GM23338 (cell line): ENCODE measurements at regions not wholly inside any gene's neighbourhood (a gene's known extent, or its start where the extent isn't known, plus 50 kb on each side); places are given as distances from the start of the nearest gene placed in this dataset.

Source experiments
- ATAC-seq: fragments of 200-7000 bp; cut with Tn5 transposase; 3 replicates; pipeline ENCODE4 v1.9.1; 2020
- DNase-seq: peaks from one replicate; pipeline ENCODE4 v3.0.0-alpha.2; 2015; ENCODE audit warnings: low spot score
- H2AFZ ChIP-seq: fragments of 200-600 bp; sonication (generic); 2 replicates; pipeline ENCODE4 v1.8.0; 2016; ENCODE audit warnings: antibody characterized with exemption, mild to moderate bottlenecking, moderate library complexity
- H3F3A ChIP-seq: fragments of 200-600 bp; sonication (generic); replicated peaks from 2 replicates; pipeline ENCODE4 v1.8.0; 2017; ENCODE audit warnings: antibody characterized with exemption, mixed run types, low read depth
- H3K27ac ChIP-seq: fragments of 200-600 bp; sonication (generic); 2 replicates; pipeline ENCODE4 v1.6.1; 2016; ENCODE audit warnings: low read depth
- H3K27me3 ChIP-seq: fragments of 200-600 bp; sonication (generic); 2 replicates; pipeline ENCODE4 v1.8.0; 2016; ENCODE audit warnings: mild to moderate bottlenecking, mixed run types, moderate library complexity; ENCODE audit not compliant: insufficient read depth
- H3K36me3 ChIP-seq: fragments of 200-600 bp; sonication (generic); 2 replicates; pipeline ENCODE4 v1.8.0; 2016; ENCODE audit warnings: mild to moderate bottlenecking; ENCODE audit not compliant: insufficient read depth
- H3K4me1 ChIP-seq: fragments of 200-600 bp; sonication (generic); 2 replicates; pipeline ENCODE4 v1.8.0; 2016; ENCODE audit warnings: mild to moderate bottlenecking, moderate library complexity; ENCODE audit not compliant: insufficient read depth
- H3K4me2 ChIP-seq: fragments of 200-600 bp; sonication (generic); 2 replicates; pipeline ENCODE4 v1.7.1; 2017; ENCODE audit warnings: mixed run types
- H3K4me3 ChIP-seq: fragments of 200-600 bp; sonication (generic); 2 replicates; pipeline ENCODE4 v1.6.1; 2016; ENCODE audit warnings: mixed run types
- H3K79me2 ChIP-seq: fragments of 200-600 bp; sonication (generic); replicated peaks from 2 replicates; pipeline ENCODE4 v1.8.0; 2017; ENCODE audit warnings: mild to moderate bottlenecking; ENCODE audit not compliant: insufficient read depth
- H3K9me2 ChIP-seq: fragments of 200-600 bp; sonication (generic); 2 replicates; pipeline ENCODE4 v1.8.0; 2017; ENCODE audit not compliant: insufficient read depth
- H4K20me1 ChIP-seq: fragments of 200-600 bp; sonication (generic); replicated peaks from 2 replicates; pipeline ENCODE4 v1.8.0; 2017; ENCODE audit warnings: mild to moderate bottlenecking; ENCODE audit not compliant: insufficient read depth
- H3K27ac Mint-ChIP-seq: 2 replicates; pipeline ENCODE4 v1.8.0; 2020; ENCODE audit warnings: inconsistent platforms, mild to moderate bottlenecking, moderate library complexity, mixed read lengths
- H3K27me3 Mint-ChIP-seq: 3 replicates; pipeline ENCODE4 v1.8.0; 2022; ENCODE audit warnings: low read depth, mild to moderate bottlenecking, moderate library complexity, mixed read lengths, inconsistent platforms; ENCODE audit not compliant: insufficient read depth, poor library complexity
- H3K36me3 Mint-ChIP-seq: 3 replicates; pipeline ENCODE4 v1.8.0; 2021; ENCODE audit warnings: low read depth, mild to moderate bottlenecking, inconsistent platforms, moderate library complexity, mixed read lengths
- H3K4me1 Mint-ChIP-seq: 3 replicates; pipeline ENCODE4 v1.8.0; 2020; ENCODE audit warnings: mild to moderate bottlenecking, inconsistent platforms, mixed read lengths
- H3K4me3 Mint-ChIP-seq: 3 replicates; pipeline ENCODE4 v1.8.0; 2021; ENCODE audit warnings: moderate library complexity, mild to moderate bottlenecking, inconsistent platforms, mixed read lengths
- H3K9me3 Mint-ChIP-seq: 3 replicates; pipeline ENCODE4 v1.8.0; 2020; ENCODE audit warnings: moderate library complexity, mild to moderate bottlenecking, inconsistent platforms, mixed read lengths
- CREB1 ChIP-seq: fragments of 250-450 bp; sonication (Bioruptor Pico); IDR thresholded peaks from 2 replicates; pipeline ENCODE4 v1.5.0; 2020; ENCODE audit warnings: low read depth, mild to moderate bottlenecking, moderate library complexity
- EZH2 ChIP-seq: fragments of 200-600 bp; sonication (generic); IDR thresholded peaks from one replicate; pipeline ENCODE4 v1.8.0; 2017; ENCODE audit warnings: antibody characterized with exemption, mild to moderate bottlenecking, low read depth; ENCODE audit not compliant: unreplicated experiment
- JUNB ChIP-seq: IDR thresholded peaks from one replicate; pipeline ENCODE4 v1.6.1; 2016; ENCODE audit warnings: antibody characterized with exemption; ENCODE audit not compliant: unreplicated experiment
- NANOG ChIP-seq: IDR thresholded peaks from 2 replicates; pipeline ENCODE4 v1.6.1; 2016; ENCODE audit warnings: antibody characterized with exemption, borderline replicate concordance
- POLR2AphosphoS5 ChIP-seq: IDR thresholded peaks from 2 replicates; pipeline ENCODE4 v1.6.1; 2016; ENCODE audit warnings: antibody characterized with exemption, low read depth
- STAT1 ChIP-seq: IDR thresholded peaks from one replicate; pipeline ENCODE4 v1.6.1; 2016; ENCODE audit warnings: antibody characterized with exemption; ENCODE audit not compliant: unreplicated experiment
- ZNF331 ChIP-seq: fragments of 250-450 bp; sonication (Bioruptor Pico); IDR thresholded peaks from 2 replicates; pipeline ENCODE4 v1.5.0; 2020; ENCODE audit warnings: low read depth, mild to moderate bottlenecking, moderate library complexity
- TF ChIP-seq, protein P1 (sequence below): IDR thresholded peaks from one replicate; pipeline ENCODE4 v1.6.1; 2018; ENCODE audit warnings: antibody characterized with exemption; ENCODE audit not compliant: unreplicated experiment
- TF ChIP-seq, protein P2 (sequence below): IDR thresholded peaks from 2 replicates; pipeline ENCODE4 v1.6.1; 2016; ENCODE audit warnings: antibody characterized with exemption
- TF ChIP-seq, protein P3 (sequence below), 2 experiments: fragments of 200-600 bp in 1 of 2; sonication (generic) in 1 of 2; conservative IDR thresholded peaks; 2 replicates each; pipeline versions ENCODE4 v1.5.1 to v1.6.1; 2016 to 2017; ENCODE audit warnings: antibody characterized with exemption in 2 of 2, low read depth in 2 of 2, mild to moderate bottlenecking in 2 of 2, moderate library complexity in 1 of 2

DNA sequence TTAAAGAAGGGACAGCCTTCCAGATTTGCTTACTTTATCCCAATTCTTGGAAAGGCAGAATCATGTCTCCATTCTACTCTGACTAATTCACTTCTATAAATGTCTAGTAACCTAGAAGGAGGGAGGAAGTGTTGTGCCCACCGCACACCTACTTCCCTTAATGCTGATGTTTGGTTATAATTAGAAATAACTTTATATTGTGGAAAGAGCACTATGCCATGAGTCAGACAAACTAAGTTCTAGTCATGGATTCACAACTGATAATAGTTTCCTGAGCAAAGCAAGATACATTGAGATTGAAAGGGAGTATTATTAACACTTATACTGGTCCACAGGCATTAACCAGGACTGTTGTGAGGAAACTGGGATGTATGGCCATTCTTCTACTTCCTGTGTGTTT, 345.9 kb upstream of the RPS23 start (continued):
- TF ChIP-seq, protein P1, sequence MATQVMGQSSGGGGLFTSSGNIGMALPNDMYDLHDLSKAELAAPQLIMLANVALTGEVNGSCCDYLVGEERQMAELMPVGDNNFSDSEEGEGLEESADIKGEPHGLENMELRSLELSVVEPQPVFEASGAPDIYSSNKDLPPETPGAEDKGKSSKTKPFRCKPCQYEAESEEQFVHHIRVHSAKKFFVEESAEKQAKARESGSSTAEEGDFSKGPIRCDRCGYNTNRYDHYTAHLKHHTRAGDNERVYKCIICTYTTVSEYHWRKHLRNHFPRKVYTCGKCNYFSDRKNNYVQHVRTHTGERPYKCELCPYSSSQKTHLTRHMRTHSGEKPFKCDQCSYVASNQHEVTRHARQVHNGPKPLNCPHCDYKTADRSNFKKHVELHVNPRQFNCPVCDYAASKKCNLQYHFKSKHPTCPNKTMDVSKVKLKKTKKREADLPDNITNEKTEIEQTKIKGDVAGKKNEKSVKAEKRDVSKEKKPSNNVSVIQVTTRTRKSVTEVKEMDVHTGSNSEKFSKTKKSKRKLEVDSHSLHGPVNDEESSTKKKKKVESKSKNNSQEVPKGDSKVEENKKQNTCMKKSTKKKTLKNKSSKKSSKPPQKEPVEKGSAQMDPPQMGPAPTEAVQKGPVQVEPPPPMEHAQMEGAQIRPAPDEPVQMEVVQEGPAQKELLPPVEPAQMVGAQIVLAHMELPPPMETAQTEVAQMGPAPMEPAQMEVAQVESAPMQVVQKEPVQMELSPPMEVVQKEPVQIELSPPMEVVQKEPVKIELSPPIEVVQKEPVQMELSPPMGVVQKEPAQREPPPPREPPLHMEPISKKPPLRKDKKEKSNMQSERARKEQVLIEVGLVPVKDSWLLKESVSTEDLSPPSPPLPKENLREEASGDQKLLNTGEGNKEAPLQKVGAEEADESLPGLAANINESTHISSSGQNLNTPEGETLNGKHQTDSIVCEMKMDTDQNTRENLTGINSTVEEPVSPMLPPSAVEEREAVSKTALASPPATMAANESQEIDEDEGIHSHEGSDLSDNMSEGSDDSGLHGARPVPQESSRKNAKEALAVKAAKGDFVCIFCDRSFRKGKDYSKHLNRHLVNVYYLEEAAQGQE, result no peak
- no peak for TF ChIP-seq ZNF331 (CRISPR knock-in tag)
- TF ChIP-seq, protein P2, sequence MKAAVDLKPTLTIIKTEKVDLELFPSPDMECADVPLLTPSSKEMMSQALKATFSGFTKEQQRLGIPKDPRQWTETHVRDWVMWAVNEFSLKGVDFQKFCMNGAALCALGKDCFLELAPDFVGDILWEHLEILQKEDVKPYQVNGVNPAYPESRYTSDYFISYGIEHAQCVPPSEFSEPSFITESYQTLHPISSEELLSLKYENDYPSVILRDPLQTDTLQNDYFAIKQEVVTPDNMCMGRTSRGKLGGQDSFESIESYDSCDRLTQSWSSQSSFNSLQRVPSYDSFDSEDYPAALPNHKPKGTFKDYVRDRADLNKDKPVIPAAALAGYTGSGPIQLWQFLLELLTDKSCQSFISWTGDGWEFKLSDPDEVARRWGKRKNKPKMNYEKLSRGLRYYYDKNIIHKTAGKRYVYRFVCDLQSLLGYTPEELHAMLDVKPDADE, result no peak
- TF ChIP-seq POLR2AphosphoS5, result no peak
- no peak for TF ChIP-seq STAT1

DNA sequence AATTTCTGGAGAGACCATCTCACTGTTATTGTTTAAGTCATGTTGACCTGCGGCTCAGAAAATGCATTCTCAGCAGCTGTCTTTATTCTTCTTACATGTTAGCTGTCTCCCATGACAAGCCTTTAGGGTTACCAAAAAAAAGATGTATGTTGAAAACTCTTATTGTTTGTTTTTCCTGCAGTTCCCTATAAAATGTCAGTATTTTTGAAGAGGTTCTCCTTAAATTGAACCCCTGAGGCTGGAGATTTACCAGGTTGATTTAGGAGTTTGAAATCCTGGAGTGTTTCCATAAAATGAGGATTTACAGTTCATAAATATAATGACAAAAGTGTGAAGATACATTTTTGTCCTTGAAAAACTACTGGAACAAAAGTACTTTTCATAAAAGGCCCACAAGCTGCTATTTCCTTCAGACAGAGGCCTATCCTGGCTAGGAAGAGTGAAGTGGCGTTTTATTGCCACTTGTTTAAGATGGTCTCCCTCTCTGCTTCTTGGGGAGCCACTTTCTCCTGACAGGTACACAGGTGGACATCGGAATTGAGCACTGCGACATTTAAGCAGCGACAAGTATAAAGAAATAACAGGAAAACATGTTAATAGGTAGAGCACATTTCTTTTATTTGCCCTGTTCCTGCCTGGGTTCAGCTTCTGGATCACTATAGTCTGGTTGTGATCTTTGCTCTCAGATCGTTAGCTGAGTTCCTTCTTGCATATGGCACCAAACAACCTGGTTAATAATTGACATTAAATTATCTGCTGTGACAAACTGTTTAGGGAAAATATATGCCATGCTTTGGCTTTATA, 344.8 kb upstream of the RPS23 start:
- Histone ChIP-seq H3K79me2 (no peaks in the 10 kb centered on the region), H3K27ac (no peak overlapping the region), H2AFZ (no peak overlapping the region), H3K4me1 (no peaks in the 10 kb centered on the region), H3F3A (no peaks in the 10 kb centered on the region), H3K4me3 (no peak overlapping the region), H3K36me3 (no peaks in the 10 kb centered on the region), H3K27me3 (no peaks in the 10 kb centered on the region), H3K4me2 (no peak overlapping the region), H3K9me2 (peaks cover 12% of the 10 kb centered on the region; the same call in 1 of the 2 replicates), H4K20me1 (no peaks in the 10 kb centered on the region)
- no peak for DNase-seq
- no peaks in the 10 kb centered on the region for H3K4me1 Mint-ChIP-seq
- H3K9me3 Mint-ChIP-seq, result peaks cover 7% of the 10 kb centered on the region; the same call in 2 of the 3 replicates
- H3K36me3 Mint-ChIP-seq, result no peaks in the 10 kb centered on the region
- no peak overlapping the region for H3K27ac Mint-ChIP-seq
- no peaks in the 10 kb centered on the region for H3K27me3 Mint-ChIP-seq
- no peak overlapping the region for H3K4me3 Mint-ChIP-seq
- no peak for ATAC-seq
- no peak for TF ChIP-seq NANOG
- TF ChIP-seq STAT1, result no peak
- TF ChIP-seq JUNB, result no peak
- TF ChIP-seq, protein P1, result no peak
- no peak for TF ChIP-seq EZH2
- no peak for TF ChIP-seq CREB1 (CRISPR knock-in tag)
- TF ChIP-seq, protein P3, sequence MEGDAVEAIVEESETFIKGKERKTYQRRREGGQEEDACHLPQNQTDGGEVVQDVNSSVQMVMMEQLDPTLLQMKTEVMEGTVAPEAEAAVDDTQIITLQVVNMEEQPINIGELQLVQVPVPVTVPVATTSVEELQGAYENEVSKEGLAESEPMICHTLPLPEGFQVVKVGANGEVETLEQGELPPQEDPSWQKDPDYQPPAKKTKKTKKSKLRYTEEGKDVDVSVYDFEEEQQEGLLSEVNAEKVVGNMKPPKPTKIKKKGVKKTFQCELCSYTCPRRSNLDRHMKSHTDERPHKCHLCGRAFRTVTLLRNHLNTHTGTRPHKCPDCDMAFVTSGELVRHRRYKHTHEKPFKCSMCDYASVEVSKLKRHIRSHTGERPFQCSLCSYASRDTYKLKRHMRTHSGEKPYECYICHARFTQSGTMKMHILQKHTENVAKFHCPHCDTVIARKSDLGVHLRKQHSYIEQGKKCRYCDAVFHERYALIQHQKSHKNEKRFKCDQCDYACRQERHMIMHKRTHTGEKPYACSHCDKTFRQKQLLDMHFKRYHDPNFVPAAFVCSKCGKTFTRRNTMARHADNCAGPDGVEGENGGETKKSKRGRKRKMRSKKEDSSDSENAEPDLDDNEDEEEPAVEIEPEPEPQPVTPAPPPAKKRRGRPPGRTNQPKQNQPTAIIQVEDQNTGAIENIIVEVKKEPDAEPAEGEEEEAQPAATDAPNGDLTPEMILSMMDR (conservative IDR thresholded peaks at IDR 0.05; ENCODE audit: low read depth in 2 of 2), result no peak
- TF ChIP-seq, protein P2, result no peak
